Neural progenitor cell (in vitro differentiated cells): ENCODE measurements at regions not wholly inside any gene's neighbourhood (a gene's known extent, or its start where the extent isn't known, plus 50 kb on each side); places are given as distances from the start of the nearest gene placed in this dataset.

Experiments
- DNase-seq: peaks from one replicate; pipeline ENCODE4 v3.0.0-alpha.2; 2016; ENCODE audit warnings: low spot score
- H2AFZ ChIP-seq: fragments of 200-600 bp; sonication (generic); replicated peaks from 2 replicates; pipeline ENCODE4 v1.6.1; 2016; ENCODE audit warnings: antibody characterized with exemption
- H3F3A ChIP-seq: fragments of 200-600 bp; sonication (generic); 2 replicates; pipeline ENCODE4 v1.6.1; 2016; ENCODE audit warnings: antibody characterized with exemption, low read depth
- H3K27ac ChIP-seq: fragments of 200-600 bp; sonication (generic); 2 replicates; pipeline ENCODE4 v1.5.1; 2016; ENCODE audit warnings: mild to moderate bottlenecking
- H3K27me3 ChIP-seq: fragments of 200-600 bp; sonication (generic); 2 replicates; pipeline ENCODE4 v1.6.1; 2016; ENCODE audit warnings: mild to moderate bottlenecking, moderate library complexity
- H3K36me3 ChIP-seq: fragments of 200-600 bp; sonication (generic); 2 replicates; pipeline ENCODE4 v1.5.1; 2016
- H3K4me1 ChIP-seq: fragments of 200-600 bp; sonication (generic); 2 replicates; pipeline ENCODE4 v1.6.1; 2016; ENCODE audit warnings: mixed run types
- H3K4me2 ChIP-seq: fragments of 200-600 bp; sonication (generic); 2 replicates; pipeline ENCODE4 v1.6.1; 2016
- H3K4me3 ChIP-seq: fragments of 200-600 bp; sonication (generic); 2 replicates; pipeline ENCODE4 v1.5.1; 2016
- H3K79me2 ChIP-seq: fragments of 200-600 bp; sonication (generic); 2 replicates; pipeline ENCODE4 v1.6.1; 2016; ENCODE audit warnings: low read depth
- H3K9ac ChIP-seq: fragments of 200-600 bp; sonication (generic); 2 replicates; pipeline ENCODE4 v1.6.1; 2016
- H3K9me3 ChIP-seq: fragments of 200-600 bp; sonication (generic); 2 replicates; pipeline ENCODE4 v1.5.1; 2016; ENCODE audit warnings: low read depth
- H4K20me1 ChIP-seq: fragments of 200-600 bp; sonication (generic); 2 replicates; pipeline ENCODE4 v1.6.1; 2016; ENCODE audit warnings: low read depth
- H3K27ac Mint-ChIP-seq: 3 replicates; pipeline ENCODE4 v1.8.0; 2021; ENCODE audit warnings: mixed read lengths
- H3K27me3 Mint-ChIP-seq: 2 replicates; pipeline ENCODE4 v1.8.0; 2022; ENCODE audit warnings: low read depth, mild to moderate bottlenecking, inconsistent platforms, moderate library complexity, mixed read lengths; ENCODE audit not compliant: insufficient read depth
- H3K36me3 Mint-ChIP-seq: 3 replicates; pipeline ENCODE4 v1.8.0; 2021; ENCODE audit warnings: mixed read lengths
- H3K4me1 Mint-ChIP-seq: 3 replicates; pipeline ENCODE4 v1.8.0; 2021; ENCODE audit warnings: mixed read lengths
- H3K4me3 Mint-ChIP-seq: 3 replicates; pipeline ENCODE4 v1.8.0; 2021; ENCODE audit warnings: mild to moderate bottlenecking, moderate library complexity, mixed read lengths
- H3K9me3 Mint-ChIP-seq: 3 replicates; pipeline ENCODE4 v1.8.0; 2020; ENCODE audit warnings: mixed read lengths
- EZH2 ChIP-seq: fragments of 200-600 bp; sonication (generic); IDR thresholded peaks from 2 replicates; pipeline ENCODE4 v1.6.1; 2017; ENCODE audit warnings: antibody characterized with exemption, mild to moderate bottlenecking, moderate library complexity
- EZH2phosphoT487 ChIP-seq: fragments of 200-600 bp; sonication (generic); IDR thresholded peaks from 2 replicates; pipeline ENCODE4 v1.6.1; 2017; ENCODE audit warnings: antibody characterized with exemption
- TF ChIP-seq, protein P1 (sequence below): fragments of 200-600 bp; sonication (generic); IDR thresholded peaks from 2 replicates; pipeline ENCODE4 v1.5.1; 2017; ENCODE audit warnings: antibody characterized with exemption, mild to moderate bottlenecking

GRCh38 chr10:130234171-130234965 lies 98.2 kb downstream of the GLRX3 start:
- no peaks in the 10 kb centered on the region for H3F3A ChIP-seq
- H3K9ac ChIP-seq: no peak overlapping the region
- H3K4me1 Mint-ChIP-seq: no peaks in the 10 kb centered on the region
- no peaks in the 10 kb centered on the region for H3K27me3 ChIP-seq
- H3K4me3 ChIP-seq: no peak overlapping the region
- TF ChIP-seq EZH2: no peak
- TF ChIP-seq, protein P1, sequence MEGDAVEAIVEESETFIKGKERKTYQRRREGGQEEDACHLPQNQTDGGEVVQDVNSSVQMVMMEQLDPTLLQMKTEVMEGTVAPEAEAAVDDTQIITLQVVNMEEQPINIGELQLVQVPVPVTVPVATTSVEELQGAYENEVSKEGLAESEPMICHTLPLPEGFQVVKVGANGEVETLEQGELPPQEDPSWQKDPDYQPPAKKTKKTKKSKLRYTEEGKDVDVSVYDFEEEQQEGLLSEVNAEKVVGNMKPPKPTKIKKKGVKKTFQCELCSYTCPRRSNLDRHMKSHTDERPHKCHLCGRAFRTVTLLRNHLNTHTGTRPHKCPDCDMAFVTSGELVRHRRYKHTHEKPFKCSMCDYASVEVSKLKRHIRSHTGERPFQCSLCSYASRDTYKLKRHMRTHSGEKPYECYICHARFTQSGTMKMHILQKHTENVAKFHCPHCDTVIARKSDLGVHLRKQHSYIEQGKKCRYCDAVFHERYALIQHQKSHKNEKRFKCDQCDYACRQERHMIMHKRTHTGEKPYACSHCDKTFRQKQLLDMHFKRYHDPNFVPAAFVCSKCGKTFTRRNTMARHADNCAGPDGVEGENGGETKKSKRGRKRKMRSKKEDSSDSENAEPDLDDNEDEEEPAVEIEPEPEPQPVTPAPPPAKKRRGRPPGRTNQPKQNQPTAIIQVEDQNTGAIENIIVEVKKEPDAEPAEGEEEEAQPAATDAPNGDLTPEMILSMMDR: no peak
- TF ChIP-seq EZH2phosphoT487: no peak
- no peaks in the 10 kb centered on the region for H3K36me3 Mint-ChIP-seq
- no peak overlapping the region for H3K4me2 ChIP-seq
- no peak overlapping the region for H3K27ac ChIP-seq
- no peaks in the 10 kb centered on the region for H3K79me2 ChIP-seq
- no peak for DNase-seq
- no peaks in the 10 kb centered on the region for H3K36me3 ChIP-seq
- H4K20me1 ChIP-seq: no peaks in the 10 kb centered on the region
- no peak overlapping the region for H3K4me3 Mint-ChIP-seq
- H3K27me3 Mint-ChIP-seq: no peaks in the 10 kb centered on the region
- no peak overlapping the region for H2AFZ ChIP-seq
- H3K4me1 ChIP-seq: no peaks in the 10 kb centered on the region
- no peaks in the 10 kb centered on the region for H3K9me3 Mint-ChIP-seq
- peaks cover 4% of the 10 kb centered on the region for H3K9me3 ChIP-seq
- no peak overlapping the region for H3K27ac Mint-ChIP-seq

DNA sequence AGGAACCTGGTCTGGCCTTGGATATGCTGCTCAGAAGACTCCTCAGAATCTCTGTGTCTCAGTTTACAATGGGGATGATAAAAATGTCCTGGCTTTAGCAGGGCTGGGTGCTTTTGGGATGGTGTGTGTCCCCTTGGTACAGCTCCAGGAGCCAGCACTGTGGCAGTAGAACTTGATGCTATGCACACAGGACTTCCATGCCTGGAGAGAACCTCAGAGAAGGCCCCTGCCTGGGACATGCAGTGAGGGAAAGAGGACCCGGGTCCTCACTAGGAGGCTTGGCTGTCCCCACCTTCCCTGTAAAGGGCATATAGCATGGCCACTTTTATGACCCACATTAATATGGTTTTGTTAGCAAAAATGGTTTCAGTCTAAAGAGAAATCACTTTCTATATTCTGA lies 100.5 kb downstream of the GLRX3 start:
- Histone ChIP-seq H3K79me2 (no peaks in the 10 kb centered on the region), H3K4me3 (no peak overlapping the region), H3K36me3 (peaks cover 4% of the 10 kb centered on the region), H3K9me3 (peaks cover 12% of the 10 kb centered on the region), H2AFZ (no peak overlapping the region), H3K27ac (no peak overlapping the region), H3K4me1 (no peaks in the 10 kb centered on the region), H3K4me2 (no peak overlapping the region), H3K27me3 (no peaks in the 10 kb centered on the region), H4K20me1 (no peaks in the 10 kb centered on the region), H3F3A (no peaks in the 10 kb centered on the region), H3K9ac (no peak overlapping the region)
- H3K4me3 Mint-ChIP-seq: no peak overlapping the region
- no peaks in the 10 kb centered on the region for H3K36me3 Mint-ChIP-seq
- H3K4me1 Mint-ChIP-seq: no peaks in the 10 kb centered on the region
- H3K27me3 Mint-ChIP-seq: no peaks in the 10 kb centered on the region
- no peak for TF ChIP-seq EZH2phosphoT487
- TF ChIP-seq, protein P1: no peak
- no peak for TF ChIP-seq EZH2
- H3K27ac Mint-ChIP-seq: no peak overlapping the region
- no peak for DNase-seq
- H3K9me3 Mint-ChIP-seq: peaks cover 3% of the 10 kb centered on the region

- Mint-ChIP-seq H3K9me3 (peaks cover 3% of the 10 kb centered on the region), H3K36me3 (peaks cover 3% of the 10 kb centered on the region), H3K4me1 (no peaks in the 10 kb centered on the region), H3K27me3 (peaks cover 4% of the 10 kb centered on the region), H3K4me3 (no peak overlapping the region), H3K27ac (no peak overlapping the region)
- Histone ChIP-seq H3K4me1 (peaks cover 12% of the 10 kb centered on the region), H3K9me3 (peaks cover 12% of the 10 kb centered on the region), H3K9ac (no peak overlapping the region), H3K4me3 (no peak overlapping the region), H3K27me3 (no peaks in the 10 kb centered on the region), H3K4me2 (no peak overlapping the region), H3K36me3 (peaks cover 4% of the 10 kb centered on the region), H3K27ac (no peak overlapping the region), H2AFZ (no peak overlapping the region), H3K79me2 (no peaks in the 10 kb centered on the region), H3F3A (no peaks in the 10 kb centered on the region), H4K20me1 (no peaks in the 10 kb centered on the region)
- DNase-seq: no peak
- no peak for TF ChIP-seq EZH2phosphoT487
- TF ChIP-seq, protein P1: no peak
- no peak for TF ChIP-seq EZH2
Observed at GRCh38 chr10:130240409-130240808, 104.2 kb downstream of the GLRX3 start.
